GM19452 (cell line): ENCODE measurements at regions not wholly inside any gene's neighbourhood (a gene's known extent, or its start where the extent isn't known, plus 50 kb on each side); places are given as distances from the start of the nearest gene placed in this dataset.

ENCODE experiments used
- ATAC-seq: cut with Tn5 transposase; IDR thresholded peaks from one replicate; pipeline ENCODE4 v1.9.1; 2021; ENCODE audit not compliant: unreplicated experiment

DNA sequence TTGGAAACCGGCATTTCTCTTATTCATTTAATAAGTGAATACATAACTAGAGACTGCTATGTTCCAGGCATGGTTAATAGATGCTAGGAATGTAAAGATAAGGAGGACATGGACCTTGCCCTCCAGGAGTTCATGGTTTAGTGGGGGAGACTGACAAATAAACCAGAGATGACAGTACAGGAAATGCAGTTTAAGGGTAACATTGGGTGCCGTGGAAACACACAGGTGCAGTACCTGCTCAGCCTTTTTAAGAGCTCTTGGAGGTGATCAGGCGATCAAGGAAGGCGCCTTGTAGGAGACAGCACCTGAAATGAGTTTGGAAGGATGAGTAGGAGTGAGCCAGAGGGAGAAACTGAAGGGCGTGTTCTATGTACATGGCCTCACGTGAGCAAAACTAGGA is 145.8 kb downstream of the AASDH start:
- no peak for ATAC-seq

DNA sequence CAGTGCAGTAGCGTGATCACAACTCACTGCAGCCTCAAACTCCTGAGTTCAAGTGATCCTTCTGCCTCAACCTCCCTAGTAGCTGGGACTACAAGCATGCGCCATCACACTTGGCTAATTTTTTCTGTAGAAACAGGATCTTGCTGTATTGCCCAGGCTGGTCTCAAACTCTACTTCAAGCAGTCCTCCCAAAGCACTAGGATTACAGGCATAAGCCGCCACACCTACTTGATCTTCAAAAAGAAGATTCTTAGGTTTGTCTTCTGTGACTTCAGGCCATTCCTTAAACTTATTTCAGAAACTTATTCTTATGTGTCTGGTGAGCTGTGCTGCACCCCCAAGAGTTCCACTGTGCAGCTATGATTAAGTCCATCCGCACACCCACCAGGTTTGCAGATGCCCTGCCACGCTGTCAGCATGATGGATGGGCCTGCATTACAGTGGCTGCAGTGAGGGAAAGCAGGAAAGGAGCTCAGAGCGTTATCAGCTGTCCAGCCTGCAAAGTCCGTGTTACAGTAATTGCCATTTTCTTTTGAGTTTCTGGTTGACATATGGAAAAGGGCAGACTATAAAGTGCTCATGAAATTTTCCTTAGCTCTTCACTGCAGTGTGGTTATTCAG is 146.6 kb downstream of the AASDH start:
- ATAC-seq: no peak

DNA sequence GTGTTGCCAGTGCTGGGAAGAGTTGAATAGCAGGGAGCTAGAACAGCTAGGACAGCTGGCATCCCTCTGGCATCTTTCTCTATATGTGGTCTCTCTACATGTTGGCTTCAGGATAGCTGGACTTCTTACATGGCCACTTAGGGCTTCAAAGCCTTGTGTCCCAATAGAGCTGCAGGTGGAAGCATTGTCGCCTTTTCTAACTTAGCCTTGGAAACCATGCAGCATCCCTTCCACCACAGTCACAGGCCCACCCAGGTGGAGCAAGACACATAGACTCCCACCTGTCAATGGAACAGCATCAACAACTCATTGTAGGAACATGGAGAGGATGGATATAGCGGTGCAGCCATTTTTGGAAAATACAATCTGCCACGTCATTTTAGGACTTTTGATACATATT is 149.0 kb downstream of the AASDH start:
- ATAC-seq: no peak

DNA sequence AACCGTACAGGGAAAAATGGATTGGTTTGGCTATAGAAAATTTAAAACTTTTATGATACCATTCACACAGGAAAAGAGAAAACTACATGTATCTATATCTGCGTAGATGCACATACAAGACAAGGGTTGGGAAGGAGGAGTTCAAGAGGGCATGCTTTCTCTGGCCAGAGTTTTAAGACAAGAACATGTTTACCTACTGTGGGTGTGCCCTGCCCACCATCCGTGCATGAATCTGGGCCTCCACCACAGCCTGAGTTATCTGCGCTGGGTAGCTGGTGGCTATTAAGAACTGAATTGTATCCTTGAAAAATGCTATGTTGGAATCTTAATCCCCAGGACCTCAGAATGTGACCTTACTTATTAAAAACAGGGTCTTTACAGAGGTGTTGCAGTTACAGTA is 151.6 kb downstream of the AASDH start:
- ATAC-seq: no peak

DNA sequence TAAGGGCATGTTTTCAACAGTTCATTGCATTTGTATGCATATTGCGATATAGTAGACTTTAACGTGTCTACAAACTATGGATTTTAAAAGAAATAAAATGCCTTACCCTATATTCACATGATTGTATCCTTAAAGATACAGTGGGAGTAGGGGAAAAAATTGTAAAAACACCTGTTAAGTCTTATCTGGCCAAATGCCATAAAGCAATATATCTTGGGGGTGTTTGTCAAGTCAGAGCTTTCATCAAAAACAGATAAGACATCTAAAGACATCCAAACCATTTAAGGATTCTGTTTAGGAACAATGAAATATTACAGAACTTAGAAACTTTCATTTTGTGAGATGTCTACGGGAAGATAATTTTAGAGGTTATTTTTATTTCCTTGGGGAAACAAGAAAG is 152.3 kb downstream of the AASDH start:
- ATAC-seq: no peak

DNA sequence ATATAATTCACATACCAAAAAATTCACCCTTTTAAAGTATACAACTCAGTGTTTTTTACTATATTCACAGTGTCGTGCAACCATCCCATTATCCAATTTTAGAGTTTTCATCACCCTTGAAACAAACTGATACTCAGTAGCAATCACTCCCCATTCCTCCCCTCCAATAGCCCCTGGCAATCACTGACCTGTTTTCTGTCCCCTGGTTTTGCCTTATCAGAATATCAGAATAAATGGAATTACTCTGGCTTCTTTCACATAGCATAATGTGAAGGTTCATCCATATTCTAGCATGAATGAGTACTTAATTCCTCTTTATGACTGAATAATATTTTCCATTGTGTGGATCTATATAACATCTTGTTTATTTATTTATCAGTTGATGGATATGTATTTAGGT is 153.2 kb downstream of the AASDH start:
- ATAC-seq: no peak

DNA sequence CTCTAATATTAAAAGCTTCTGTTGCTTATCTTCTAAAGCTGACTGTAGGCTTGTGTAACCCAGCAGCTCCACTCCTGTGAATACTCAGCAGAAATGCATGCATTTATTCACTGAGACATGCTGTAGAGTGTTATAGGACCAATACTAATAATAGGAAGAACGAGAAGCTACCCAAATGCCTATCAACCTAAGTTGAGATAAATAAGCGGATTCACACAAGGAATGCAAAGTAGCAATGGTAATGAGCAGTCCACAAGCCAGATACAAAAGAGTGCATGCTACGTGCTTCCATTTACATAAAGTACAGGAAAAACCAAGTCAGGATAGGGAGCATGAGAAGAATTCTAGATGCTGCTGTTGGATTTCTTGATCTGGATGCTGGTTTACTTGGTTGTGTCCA is 155.9 kb downstream of the AASDH start:
- no peak for ATAC-seq

DNA sequence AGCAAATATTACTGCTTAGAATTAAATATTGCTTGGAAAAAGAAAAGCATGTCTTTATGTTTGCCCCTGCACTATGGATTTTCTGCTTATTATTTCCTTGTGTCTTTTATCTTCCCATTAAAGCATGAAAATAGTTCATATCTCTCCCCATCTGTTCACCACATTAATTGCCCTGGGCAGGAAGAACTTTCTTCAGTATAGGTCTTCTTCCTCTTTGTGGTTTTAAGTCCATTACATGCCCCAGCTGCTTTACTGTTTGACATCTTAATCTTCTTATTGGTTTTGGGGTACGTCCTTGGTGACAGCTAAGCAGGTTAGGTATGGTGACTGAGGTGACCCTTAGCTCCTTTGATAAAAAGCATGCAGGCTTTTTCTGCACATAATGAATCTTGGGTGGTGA is 157.3 kb downstream of the AASDH start:
- no peak for ATAC-seq

DNA sequence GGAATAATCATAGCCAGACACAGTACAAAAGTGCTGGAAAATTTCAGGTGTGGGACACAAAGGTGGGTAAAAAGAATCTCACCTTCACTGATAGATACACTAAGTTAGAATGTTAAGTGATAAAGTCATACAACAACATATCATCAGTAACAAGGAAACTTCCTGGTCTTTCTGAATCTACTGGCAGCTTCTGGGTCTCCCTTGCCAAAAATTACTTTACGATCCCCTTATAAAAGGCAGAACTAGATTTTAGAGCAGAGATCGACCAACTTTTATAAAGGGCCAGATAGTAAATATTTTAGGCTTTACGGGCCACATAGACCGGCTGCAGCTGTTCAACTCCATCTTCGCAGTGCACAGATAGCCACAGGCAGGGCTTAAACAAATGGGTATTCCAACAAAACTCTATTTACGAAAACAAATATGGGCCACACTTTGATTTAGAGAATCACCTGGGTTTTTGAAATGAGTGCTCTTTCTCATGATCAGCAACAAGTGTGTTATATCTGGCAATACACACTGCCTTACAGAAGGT is 159.9 kb downstream of the AASDH start:
- no peak for ATAC-seq

DNA sequence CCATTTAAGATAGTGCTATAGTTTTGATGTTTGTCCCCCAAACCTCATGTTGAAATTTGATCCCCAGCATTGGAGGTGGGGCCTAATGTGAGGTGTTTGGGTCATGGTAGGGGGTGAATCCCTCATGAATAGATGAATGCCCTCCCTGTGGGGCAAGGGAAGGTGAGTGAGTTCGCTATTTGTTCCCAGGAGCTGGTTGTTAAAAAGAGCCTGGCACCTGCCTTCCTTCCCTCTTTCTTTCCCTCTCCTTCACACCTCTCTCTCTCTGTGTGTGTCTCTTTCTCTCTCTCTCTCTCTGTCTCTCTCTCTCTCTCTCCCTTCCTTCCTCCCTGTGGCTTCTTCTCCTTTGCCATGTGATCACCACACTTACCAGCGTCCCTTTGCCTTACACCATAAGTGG is 160.7 kb downstream of the AASDH start:
- ATAC-seq: no peak

DNA sequence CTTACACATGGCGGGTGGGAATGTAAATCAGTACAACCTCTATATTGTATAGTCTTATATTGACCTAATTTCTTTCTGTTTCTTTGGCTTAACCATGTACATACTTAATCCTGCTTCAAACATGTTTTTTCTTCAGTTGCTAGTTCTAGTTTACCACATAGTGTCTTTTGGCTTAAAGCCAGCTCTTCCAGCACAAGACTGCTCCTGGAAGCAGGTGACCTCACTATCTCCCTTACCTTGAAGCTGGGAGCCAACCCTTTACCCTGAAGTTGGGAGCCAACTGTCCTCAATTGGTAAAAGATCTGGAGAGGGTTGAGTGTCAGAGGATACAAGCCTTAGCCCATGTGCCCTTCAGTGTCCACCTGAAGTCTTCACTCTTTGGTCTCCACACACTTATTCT is 162.7 kb downstream of the AASDH start:
- no peak for ATAC-seq

DNA sequence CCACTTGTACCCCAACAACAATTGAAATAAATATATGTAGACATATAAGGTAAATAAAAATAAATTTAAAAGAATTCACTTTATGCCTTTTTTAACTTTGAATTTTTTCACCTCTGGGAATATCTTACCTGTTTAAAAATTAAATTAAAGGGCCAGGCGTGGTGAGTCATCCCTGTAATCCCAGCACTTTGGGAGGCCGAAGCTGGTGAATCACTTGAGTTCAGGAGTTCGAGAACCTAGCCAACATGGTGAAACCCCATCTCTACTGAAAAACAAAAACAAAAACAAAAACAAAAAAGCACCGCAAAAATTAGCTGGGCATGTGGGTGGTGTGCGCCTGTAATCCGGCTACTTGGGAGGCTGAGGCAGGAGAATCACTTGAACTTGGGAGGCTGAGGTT is 164.8 kb downstream of the AASDH start:
- ATAC-seq: no peak

DNA sequence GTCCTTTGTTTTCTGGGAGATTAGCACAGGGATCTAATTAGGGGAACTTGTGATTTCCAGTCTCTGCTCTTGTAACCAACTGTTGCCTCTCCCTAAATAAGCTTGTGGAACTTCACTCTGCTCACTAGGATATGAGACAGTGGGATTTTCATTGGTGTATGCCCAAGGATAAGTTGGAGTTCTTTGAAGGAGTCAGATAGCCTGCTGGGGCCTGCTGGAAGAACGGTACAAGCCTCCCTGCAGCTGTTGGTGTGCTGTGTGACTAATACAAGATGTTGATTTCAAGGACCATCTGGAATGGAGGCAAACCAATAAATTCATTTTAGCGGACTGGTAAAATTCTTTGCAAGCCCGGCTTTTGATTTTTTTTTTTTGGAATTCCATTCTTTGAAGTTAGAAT is 167.0 kb downstream of the AASDH start:
- ATAC-seq: no peak

DNA sequence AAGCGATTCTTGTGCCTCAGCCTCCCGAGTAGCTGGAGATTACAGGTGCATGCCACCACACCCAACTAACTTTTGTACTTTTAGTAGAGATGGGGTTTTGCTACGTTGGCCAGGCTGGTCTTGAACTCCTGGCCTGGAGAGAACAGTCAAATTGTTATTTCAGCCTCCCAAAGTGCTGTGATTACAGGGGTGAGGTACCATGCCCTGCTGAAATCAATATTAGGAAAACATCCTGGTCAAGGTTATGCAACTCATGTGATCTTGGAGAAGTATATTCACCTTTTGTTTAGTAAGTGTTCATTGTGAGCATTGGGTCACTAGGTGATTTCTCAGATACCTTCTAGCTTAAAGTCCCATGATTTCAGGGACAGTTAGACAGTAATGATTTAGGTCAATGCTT is 167.8 kb downstream of the AASDH start:
- ATAC-seq: no peak

DNA sequence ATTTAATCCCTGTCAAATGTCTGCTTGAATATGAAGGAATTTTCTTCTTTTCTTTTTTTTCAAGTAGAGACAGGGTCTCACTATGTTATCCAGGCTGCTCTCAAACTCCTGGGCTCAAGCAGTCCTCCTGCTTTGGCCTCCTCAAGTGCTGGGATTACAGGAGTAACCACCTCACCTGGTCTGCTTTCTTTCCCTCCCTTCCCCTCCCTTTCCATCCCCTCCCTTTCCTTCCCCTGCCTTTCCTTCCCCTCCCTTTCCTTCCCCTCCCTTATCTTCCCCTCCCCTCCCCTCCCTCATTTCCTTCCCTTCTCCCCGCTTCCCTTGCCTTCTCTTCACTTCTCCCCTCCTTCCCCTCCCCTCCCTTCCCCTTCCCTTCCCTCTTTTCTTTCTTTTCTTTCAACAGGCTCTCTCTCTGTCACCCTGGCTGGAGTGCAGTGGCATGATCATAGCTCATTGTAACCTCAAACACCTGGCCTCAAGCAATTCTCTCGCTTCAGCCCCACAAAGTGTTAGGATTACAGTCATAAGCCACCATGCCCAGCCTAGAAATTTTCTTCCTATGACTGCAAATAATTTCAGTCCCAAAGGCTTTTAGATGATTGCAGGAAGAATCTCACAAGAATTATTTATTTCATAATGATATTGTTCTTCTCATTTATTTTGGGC is 168.9 kb downstream of the AASDH start:
- ATAC-seq: no peak

DNA sequence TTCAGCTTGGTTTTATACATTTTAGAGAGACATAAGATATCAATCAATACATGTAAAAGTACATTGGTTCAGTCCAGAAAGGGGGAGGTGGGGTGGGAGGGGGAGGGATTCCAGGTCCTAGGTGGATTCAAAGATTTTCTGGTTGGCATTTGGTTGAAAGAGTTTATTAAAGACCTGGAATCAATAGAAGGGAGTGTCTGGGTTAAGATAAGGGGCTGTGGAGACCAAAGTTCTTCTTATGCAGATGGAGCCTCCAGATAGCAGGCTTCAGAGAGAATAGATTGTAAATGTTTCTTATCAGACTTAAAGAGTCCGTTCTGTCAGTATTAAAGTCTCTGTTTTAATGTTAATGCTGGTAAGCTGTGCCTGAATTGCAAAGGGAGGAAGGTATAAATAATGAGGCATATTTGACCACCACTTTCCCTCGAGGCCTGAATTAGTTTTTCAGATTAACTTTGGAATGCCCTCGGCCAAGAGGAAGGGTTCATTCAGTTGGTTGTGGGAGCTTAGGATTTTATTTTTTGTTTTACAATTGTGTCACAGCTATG is 169.9 kb downstream of the AASDH start:
- ATAC-seq: no peak

DNA sequence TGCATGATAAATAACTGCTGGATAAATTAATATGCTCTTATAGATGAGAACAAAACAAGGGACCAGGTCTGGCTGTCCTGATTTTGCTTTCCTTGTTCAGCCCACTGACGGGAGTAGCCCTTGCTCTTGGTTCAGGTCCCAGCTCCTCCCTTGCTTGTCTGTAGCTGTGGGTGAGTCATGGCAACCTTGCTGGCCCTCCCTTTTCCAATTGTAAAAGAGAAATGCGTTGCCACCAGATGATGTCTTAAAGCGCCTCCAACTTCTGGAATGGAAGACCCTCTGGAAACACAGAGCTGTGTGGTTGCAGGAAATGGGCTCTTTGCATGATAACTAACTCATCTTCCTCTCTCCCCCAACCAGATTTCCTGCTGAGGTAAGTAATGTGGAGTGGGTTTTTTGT is 171.4 kb downstream of the AASDH start:
- ATAC-seq: no peak

DNA sequence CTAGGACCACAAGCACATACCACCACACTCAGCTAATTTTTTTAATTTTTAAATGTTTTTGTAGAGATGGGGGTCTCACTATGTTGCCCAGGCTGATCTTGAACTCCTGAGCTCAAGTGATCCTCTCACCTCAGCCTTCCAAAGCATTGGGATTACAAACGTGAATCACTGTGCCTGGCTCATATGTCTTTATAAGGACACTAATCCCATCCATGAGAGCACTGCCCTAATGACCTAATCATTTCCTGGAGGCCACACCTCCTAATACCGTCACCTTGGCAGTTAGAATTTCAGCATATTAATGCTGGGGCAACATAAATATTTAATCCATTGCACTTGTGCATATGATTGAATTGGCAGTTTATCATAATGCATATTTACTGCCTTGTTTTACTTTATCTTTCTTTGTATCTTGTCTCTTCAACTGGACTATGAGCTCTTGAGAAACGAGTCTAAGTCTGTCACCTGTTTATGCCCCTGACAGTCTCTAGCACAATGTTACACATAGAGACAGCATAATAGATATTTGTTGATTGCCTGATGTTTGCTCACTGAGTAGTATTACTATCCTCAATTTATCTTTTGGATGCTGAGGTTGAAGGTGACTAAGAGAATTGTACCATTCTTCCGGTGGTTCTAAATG is 172.0 kb downstream of the AASDH start:
- ATAC-seq: no peak

DNA sequence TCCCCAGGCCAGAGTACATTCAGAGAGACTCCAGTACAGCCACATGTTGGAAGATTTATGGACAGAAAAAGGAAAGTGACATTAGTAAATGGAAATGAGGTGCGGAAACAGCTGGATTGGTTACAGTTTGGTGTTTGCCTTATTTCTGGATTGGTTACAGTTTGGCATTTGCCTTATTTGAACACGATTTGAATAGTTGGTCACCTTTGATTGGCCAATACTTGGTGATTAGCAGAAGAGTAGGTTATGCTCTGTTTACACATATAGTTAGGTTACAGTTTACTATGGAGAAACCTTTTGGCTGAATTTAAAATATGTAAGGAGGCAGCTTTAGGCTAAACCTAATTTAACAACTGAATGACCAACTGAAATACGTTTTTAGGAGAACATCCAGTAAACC is 173.7 kb downstream of the AASDH start:
- no peak for ATAC-seq

DNA sequence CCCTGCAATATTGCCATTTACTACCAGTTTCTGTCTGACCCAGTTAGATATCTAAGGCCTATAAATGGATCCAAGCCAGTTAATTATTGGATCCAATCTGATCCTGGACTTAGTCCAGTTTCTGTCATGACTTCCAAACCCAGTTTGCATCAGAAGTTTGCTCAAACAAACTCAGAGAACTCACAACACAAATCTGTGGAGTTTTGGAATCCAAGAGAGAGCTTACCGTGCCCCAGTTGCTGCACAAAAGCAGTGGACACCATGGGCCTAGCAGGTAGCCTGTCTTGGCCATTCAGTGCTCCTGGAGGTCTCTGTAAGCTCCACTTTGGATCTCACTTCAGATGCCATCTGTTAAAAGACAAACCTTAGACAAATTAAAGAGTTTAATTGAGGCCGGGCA is 174.5 kb downstream of the AASDH start:
- no peak for ATAC-seq

DNA sequence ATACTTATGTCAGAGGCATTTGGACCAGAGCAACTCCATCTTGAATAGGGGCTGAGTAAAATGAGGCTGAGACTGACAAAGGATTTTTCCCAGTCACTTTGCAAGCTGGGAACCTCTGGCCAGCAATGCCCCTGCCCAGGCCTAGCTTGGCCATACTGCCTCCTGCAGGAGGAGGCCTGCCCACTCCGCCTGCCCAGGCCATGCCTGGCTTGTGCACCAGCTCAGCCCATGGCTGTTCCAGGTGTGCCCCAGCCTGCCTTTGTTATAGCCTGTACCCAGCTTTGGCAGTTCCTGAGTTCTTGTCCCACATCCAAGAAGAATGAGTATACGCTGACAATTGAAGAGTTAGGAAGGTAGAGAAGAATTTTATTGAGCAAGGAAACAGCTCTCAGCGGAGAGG is 176.1 kb downstream of the AASDH start:
- no peak for ATAC-seq

DNA sequence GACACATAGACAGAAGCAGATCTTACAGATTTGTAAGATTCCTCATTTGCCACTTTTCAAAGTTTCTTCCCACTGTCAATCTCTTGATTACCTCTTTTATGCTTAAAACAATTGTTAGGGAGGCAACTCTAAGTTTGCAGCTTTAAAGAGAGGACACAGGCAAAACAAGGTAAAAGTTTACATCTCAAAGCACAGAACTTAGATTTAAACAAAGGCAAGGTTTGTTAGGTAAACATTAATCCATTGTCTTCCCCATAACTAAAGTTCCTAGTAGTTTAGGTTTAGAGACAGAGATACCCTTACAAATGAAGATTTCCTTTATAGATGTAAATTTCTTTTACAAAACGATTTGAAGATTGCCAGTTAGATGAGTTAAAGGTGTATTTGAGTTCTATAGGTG is 176.9 kb downstream of the AASDH start:
- no peak for ATAC-seq
